GM10266 (cell line): ENCODE measurements at regions not wholly inside any gene's neighbourhood (a gene's known extent, or its start where the extent isn't known, plus 50 kb on each side); places are given as distances from the start of the nearest gene placed in this dataset.

Experiments used
- DNase-seq: peaks from one replicate; pipeline ENCODE4 v3.0.0; 2012; ENCODE audit errors: extremely low spot score
- TF ChIP-seq, protein P1 (sequence below): IDR thresholded peaks from 2 replicates; pipeline ENCODE4 v1.5.1; 2012; ENCODE audit warnings: mild to moderate bottlenecking, low read depth; ENCODE audit not compliant: control insufficient read depth, insufficient read depth; ENCODE audit errors: missing control alignments

GRCh38 chr2:104249629-104250028 is 604.3 kb upstream of the POU3F3 start:
- no peak for DNase-seq
- TF ChIP-seq, protein P1, sequence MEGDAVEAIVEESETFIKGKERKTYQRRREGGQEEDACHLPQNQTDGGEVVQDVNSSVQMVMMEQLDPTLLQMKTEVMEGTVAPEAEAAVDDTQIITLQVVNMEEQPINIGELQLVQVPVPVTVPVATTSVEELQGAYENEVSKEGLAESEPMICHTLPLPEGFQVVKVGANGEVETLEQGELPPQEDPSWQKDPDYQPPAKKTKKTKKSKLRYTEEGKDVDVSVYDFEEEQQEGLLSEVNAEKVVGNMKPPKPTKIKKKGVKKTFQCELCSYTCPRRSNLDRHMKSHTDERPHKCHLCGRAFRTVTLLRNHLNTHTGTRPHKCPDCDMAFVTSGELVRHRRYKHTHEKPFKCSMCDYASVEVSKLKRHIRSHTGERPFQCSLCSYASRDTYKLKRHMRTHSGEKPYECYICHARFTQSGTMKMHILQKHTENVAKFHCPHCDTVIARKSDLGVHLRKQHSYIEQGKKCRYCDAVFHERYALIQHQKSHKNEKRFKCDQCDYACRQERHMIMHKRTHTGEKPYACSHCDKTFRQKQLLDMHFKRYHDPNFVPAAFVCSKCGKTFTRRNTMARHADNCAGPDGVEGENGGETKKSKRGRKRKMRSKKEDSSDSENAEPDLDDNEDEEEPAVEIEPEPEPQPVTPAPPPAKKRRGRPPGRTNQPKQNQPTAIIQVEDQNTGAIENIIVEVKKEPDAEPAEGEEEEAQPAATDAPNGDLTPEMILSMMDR, result no peak

- TF ChIP-seq, protein P1, result no peak
- no peak for DNase-seq
These were observed 603.3 kb upstream of the POU3F3 start for GRCh38 chr2:104250635-104251034.

DNA sequence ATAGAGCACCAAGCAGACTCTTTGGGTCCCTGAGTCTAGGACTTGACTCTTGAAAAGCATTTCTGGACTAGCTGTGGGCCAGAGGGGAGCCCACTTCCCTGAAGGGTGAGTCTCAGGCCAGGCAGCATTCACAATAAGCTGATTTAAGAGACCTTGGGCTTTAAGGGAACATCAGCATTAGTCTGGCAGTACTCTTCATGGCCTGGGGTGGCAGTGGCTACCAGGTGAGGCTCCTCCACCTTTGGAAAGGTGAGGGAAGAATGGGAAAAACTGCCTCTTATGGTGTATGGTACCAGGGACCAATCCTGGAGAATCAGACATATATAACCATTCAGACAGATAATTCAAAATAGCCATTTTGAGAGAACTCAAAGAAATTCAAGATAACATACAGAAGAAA is 599.9 kb upstream of the POU3F3 start:
- no peak for DNase-seq
- TF ChIP-seq, protein P1, result no peak

- TF ChIP-seq, protein P1, result no peak
- no peak for DNase-seq
These were observed 591.2 kb upstream of the POU3F3 start for GRCh38 chr2:104262714-104263113.

DNA sequence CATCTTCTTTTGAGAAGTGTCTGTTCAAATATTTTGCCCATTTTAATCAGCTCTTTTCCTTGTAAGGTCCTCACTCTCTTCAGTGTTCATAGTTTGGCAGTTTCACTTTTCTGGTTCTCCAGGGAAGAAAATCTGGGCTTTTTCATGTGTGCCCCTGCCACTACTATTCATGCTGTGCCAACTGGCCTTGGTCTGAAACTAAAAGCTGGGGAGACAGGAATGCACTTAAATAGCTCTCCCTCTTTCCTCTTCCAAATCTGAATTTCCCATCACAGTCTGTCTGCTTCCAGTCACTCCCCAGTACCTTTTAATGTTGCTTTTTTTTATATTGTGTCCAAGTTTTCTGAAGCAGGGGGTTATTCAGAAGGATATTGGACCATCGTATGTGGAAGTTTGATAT is 574.3 kb upstream of the POU3F3 start:
- TF ChIP-seq, protein P1, result no peak
- DNase-seq, result no peak

DNA sequence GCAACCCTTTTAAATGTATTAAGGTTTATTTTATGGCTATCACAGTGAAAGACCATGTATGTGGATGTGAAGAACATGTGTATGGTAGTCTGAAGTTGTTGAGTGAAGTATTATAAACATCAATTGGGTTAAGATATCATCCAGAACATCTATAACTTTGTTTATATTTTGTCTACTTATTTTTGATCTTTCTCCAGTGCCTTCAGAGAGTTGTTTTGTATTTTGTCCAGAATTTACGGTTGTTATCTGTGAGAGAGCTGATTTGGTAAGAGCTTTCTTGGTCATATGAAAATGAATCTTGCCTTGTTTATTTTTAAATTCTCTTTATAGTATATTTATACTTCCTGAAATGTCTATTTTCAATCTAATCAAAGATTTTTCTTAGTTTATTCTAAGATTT is 573.7 kb upstream of the POU3F3 start:
- DNase-seq, result no peak
- TF ChIP-seq, protein P1, result no peak

- DNase-seq, result no peak
- TF ChIP-seq, protein P1, result no peak
These were observed 567.1 kb upstream of the POU3F3 start for GRCh38 chr2:104286841-104287240.
